ENCODE measurements at regions not wholly inside any gene's neighbourhood (a gene's known extent, or its start where the extent isn't known, plus 50 kb on each side); places are given as distances from the start of the nearest gene placed in this dataset.
"Not testable (repeated sequence)": the region's sequence is repeated elsewhere in the genome, so short reads cannot be mapped to it uniquely, and the experiment has no call there.

GRCh38 chr2:242119682-242120081, 250.2 kb downstream of the RTP5 start:
- TF ChIP-seq POLR2AphosphoS5 (IDR thresholded peaks at IDR 0.05; ENCODE audit: borderline replicate concordance, low read depth, low read length); EZH2 (IDR thresholded peaks at IDR 0.05); FOXP2 (optimal IDR thresholded peaks at IDR 0.05; ENCODE audit: control extremely low read depth, extremely low read length, insufficient read depth): not testable (repeated sequence)
